ENCODE measurements at regions not wholly inside any gene's neighbourhood (a gene's known extent, or its start where the extent isn't known, plus 50 kb on each side); places are given as distances from the start of the nearest gene placed in this dataset.

DNA sequence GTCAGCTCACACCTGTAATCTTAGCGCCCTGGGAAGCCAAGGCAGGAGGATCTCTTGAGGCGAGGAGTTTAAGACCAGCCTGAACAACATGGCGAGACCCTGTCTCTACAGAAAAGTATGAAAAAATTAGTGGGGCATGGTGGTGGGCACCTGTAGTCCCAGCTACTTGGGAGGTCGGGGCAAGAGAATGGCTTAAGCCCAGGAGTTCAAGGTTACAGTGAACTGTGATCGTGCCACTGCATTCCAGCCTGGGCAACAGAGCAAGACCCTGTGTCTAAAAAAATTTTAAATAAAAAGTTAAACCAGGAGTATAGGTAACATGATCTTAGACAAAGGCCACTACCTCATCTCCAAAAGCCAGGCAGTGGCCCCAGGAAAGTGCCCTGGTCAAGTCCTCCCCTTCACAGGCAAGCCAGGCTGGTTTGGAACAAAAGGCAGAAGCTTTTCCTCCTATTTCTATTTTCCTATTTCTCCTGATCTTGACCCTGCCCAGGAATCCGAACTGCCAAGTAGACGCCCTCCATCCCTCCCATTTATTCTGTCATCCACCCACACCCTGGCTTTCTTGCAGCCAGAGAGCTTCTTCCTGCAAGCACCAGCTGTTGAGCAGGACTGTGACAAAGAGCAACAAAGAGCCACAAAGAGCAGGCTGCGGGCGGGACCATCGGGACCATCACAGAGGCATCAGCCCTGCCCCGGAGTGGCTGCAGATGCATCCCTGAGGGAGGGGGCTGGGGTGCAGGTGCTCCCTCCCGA, 149.9 kb upstream of the AFDN start:
- Histone ChIP-seq H3K79me2 (no peaks in the 10 kb centered on the region), H3K27ac (no peak overlapping the region), H3K4me1 (peaks cover 3% of the 10 kb centered on the region), H3K4me3 (ENCODE audit: low read depth, low read length) (no peak overlapping the region), H3K9me3 (ENCODE audit: control insufficient read depth, low read length) (no peaks in the 10 kb centered on the region), H3K9ac (no peak overlapping the region), H3K36me3 (ENCODE audit: control insufficient read depth, insufficient read depth, low read length) (no peaks in the 10 kb centered on the region), H3K4me2 (ENCODE audit: low read length) (no peak overlapping the region), H3K27me3 (ENCODE audit: control insufficient read depth, insufficient read depth, low read length) (peaks cover 3% of the 10 kb centered on the region), H2AFZ (no peak overlapping the region)
- TF ChIP-seq CTCF (IDR thresholded peaks at IDR 0.05): no peak

DNA sequence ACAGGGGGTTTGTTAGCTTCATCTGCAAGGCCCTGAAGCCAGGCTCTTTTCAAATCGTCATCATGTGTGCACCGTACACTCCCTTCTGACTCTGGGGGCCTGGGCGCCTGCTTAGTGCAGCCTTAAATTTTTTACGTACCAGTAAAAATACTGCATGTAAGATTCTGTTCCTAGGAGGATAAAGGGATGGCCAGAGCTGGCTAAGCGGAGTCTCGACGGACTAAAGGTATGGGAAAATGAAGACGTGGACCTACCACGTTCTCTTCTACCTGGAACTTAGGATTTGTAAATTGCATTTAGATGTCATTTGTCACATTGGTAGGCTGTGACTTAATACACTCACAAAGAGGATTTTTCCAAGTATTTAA, 149.3 kb upstream of the AFDN start:
- Histone ChIP-seq H3K4me3 (ENCODE audit: low read depth, low read length) (no peak overlapping the region), H3K9ac (no peak overlapping the region), H3K27me3 (ENCODE audit: control insufficient read depth, insufficient read depth, low read length) (peaks cover 3% of the 10 kb centered on the region), H3K4me1 (peaks cover 3% of the 10 kb centered on the region), H3K27ac (no peak overlapping the region), H2AFZ (no peak overlapping the region), H3K36me3 (ENCODE audit: control insufficient read depth, insufficient read depth, low read length) (no peaks in the 10 kb centered on the region), H3K79me2 (no peaks in the 10 kb centered on the region), H3K4me2 (ENCODE audit: low read length) (no peak overlapping the region), H3K9me3 (ENCODE audit: control insufficient read depth, low read length) (no peaks in the 10 kb centered on the region)
- TF ChIP-seq CTCF (IDR thresholded peaks at IDR 0.05): no peak

DNA sequence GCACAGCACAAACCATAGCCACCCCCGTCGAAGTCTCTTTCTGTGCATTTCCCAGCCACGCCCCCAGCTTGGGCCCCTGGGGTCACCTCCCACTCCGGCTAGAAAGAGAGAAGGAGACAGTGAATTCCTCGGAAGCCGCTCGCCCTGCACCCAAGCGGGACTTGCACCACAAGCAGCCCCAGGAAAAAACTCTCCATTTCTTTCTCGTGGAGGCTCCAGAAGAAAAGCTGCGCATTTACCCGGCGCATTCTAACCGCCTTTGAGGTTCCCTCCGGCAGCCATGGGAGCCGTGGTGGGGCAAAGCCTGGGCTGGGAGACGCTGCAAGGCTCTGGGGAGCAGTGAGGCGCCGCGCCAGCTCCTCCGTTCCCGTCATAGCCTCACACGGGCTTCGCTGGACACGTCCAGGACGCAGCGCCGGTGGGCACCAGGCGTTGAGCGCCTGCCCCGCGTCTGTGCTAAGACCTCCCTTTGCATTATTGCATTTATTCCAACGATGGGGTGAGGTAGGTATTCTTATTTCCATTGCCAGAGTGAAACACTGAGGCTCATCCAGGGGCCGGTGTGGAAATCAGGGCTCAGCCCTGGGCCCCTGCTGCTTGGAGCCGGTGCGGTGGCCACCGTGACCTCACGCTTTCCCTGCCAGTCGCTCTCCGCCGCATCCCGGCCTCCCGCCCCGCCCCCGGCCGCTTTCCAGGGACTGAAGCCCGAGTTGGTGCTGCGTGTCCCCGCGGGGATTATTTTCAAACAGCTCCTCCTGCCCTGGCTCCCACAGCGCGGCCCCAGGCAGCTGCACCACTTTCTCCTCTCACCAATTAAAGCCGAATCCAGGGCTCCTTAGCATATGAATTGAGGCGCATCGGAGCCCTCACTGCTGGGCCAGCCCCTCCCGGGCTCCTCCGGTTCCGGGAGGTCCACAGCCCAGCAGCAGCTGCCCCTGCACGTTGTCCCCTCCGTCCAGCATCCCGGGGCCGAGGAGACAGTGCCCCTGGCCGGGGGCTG, 148.3 kb upstream of the AFDN start:
- H3K9me3 ChIP-seq (ENCODE audit: control insufficient read depth, low read length): no peaks in the 10 kb centered on the region
- peak overlapping the region; percentile 43 for H2AFZ ChIP-seq
- H3K4me3 ChIP-seq (ENCODE audit: low read depth, low read length): peak overlapping the region; percentile 11
- H3K9ac ChIP-seq: no peak overlapping the region
- H3K27me3 ChIP-seq (ENCODE audit: control insufficient read depth, insufficient read depth, low read length): peaks cover 3% of the 10 kb centered on the region
- peak overlapping the region; percentile 54 for H3K4me2 ChIP-seq (ENCODE audit: low read length)
- TF ChIP-seq CTCF (IDR thresholded peaks at IDR 0.05): no peak
- no peaks in the 10 kb centered on the region for H3K36me3 ChIP-seq (ENCODE audit: control insufficient read depth, insufficient read depth, low read length)
- no peaks in the 10 kb centered on the region for H3K79me2 ChIP-seq
- peaks cover 3% of the 10 kb centered on the region for H3K4me1 ChIP-seq
- H3K27ac ChIP-seq: no peak overlapping the region

DNA sequence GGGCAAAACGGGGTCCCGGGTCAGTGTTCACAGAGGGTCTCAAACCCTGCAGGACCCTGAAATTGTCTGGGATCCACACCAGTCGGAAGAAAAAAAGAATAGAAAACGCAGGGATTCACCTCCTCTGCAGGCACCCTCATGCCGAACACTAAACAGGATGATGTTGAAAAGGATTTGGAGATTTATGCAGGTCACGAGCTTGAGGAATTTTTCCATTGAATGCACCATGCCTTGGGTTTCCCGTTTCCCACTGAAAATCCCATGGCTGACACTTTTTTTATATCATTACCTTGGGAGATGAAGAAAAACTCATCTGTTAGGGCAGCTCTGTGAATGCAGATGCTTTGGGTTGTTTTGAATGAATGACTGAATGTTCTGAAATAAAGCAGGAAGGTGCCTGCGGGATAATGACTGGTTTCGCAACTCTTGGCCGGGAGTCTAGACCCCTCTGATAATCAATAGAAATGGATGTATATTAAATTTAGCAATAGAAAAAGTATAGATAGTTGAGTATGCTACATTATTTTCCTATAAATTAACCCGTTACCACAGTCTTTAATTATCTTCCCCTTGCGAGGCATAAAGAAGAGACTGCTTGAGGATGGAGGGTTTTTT, 147.5 kb upstream of the AFDN start:
- H3K4me1 ChIP-seq: peaks cover 3% of the 10 kb centered on the region
- H3K27me3 ChIP-seq (ENCODE audit: control insufficient read depth, insufficient read depth, low read length): peaks cover 3% of the 10 kb centered on the region
- TF ChIP-seq CTCF (IDR thresholded peaks at IDR 0.05): no peak
- no peak overlapping the region for H3K27ac ChIP-seq
- no peak overlapping the region for H2AFZ ChIP-seq
- H3K4me2 ChIP-seq (ENCODE audit: low read length): no peak overlapping the region
- no peaks in the 10 kb centered on the region for H3K9me3 ChIP-seq (ENCODE audit: control insufficient read depth, low read length)
- no peak overlapping the region for H3K4me3 ChIP-seq (ENCODE audit: low read depth, low read length)
- no peaks in the 10 kb centered on the region for H3K79me2 ChIP-seq
- H3K36me3 ChIP-seq (ENCODE audit: control insufficient read depth, insufficient read depth, low read length): no peaks in the 10 kb centered on the region
- no peak overlapping the region for H3K9ac ChIP-seq
